ENCODE measurements at regions not wholly inside any gene's neighbourhood (a gene's known extent, or its start where the extent isn't known, plus 50 kb on each side); places are given as distances from the start of the nearest gene placed in this dataset.
A peak's percentile ranks its signal among the peaks of the same experiment; 100 is the strongest.

DNA sequence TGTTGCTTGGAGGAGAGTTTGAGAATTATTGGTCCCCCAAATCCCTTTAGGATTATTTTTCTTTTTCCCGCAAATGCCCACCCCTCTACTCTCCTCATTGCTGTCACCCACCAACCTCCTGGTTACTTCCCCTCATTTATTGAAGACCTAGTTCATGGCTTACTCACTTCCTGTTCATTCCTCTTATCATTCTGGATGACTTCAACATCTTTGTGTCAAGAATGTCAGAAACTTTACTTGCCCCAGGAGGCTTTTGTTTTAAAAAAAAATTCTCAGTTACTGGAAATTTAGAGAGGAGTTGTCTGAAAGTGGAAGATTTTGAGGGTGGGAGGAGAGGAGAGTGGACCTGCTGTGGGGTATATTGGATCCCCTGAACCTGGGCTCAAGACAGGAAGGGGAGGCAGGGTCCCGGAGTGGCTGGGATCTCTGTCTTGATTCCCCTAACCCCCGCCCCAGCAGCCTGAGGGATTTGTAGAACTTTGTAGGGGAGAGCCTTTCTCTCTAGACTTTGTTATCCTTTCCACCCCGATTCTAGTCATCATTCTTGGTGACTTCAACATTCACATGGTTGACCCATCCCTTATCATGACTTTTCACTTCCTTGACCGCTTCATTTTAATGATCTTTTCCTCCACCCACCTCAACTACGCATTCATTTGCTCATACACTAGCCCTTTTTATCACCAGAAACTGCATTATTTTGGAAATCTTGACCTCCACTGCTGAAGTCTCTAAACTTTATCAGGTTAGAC lies 69.9 kb upstream of the ESX1 start:
- ATAC-seq, result peak; percentile 12
- peak overlapping the region; percentile 59 for H3K4me2 ChIP-seq (ENCODE audit: low read length)

DNA sequence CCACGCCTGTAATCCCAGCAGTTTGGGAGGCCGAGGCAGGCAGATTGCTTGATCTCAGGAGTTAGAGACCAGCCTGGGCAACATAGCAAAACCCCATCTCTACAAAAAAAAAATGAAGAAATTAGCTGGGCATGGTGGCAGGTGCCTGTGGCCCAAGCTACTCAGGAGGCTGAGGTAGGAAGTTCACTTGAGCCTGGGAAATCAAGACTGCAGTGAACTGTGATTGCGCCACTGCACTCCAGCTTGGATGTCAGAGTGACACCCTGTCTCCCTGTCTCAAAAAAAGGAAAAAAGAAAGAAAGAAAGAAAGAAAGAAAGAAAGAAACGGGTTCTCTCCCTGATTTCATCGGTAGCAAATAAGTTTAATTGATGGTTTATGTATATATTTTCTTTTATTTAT lies 64.6 kb upstream of the ESX1 start:
- H3K27ac ChIP-seq (ENCODE audit: low read length), result peak overlapping the region; percentile 94
- POLR2A ChIA-PET (ENCODE audit: unreplicated experiment), result no interaction called here
- H3F3A ChIP-seq (ENCODE audit: low read length, unreplicated experiment), result peaks cover 11% of the 10 kb centered on the region
- intact Hi-C loops (cut with micrococcal nuclease), result no loop called here
- no peaks in the 10 kb centered on the region for H4K20me1 ChIP-seq (ENCODE audit: low read length)
- H3K36me3 ChIP-seq (ENCODE audit: low read depth, low read length), result no peaks in the 10 kb centered on the region
- no peak for ATAC-seq
- peak; percentile 17 for DNase-seq
- H2AFZ ChIP-seq (ENCODE audit: low read length), result no peak overlapping the region
- H3K9ac ChIP-seq (ENCODE audit: low read length), result peak overlapping the region; percentile 76
- H3K9me2 ChIP-seq (replicated peaks; ENCODE audit: low read length), result no peaks in the 10 kb centered on the region
- no TSS peak for BruUV-seq (replicated peaks)
- no peaks in the 10 kb centered on the region for H3K9me3 ChIP-seq (ENCODE audit: low read length)
- CTCF ChIA-PET, result interaction anchor here (0.9 kb wide), 2 partner anchors 17 to 349 kb away, joined by 3 to 4 read pairs; no protein-coding TSS in a partner anchor
- H3K4me3 ChIP-seq (ENCODE audit: low read length), result no peak overlapping the region; the same call in 1 of the 2 replicates
- H3K79me2 ChIP-seq (ENCODE audit: low read length), result no peaks in the 10 kb centered on the region
- H3K4me1 ChIP-seq (ENCODE audit: insufficient read depth, low read length), result peaks cover 55% of the 10 kb centered on the region
- peak overlapping the region; percentile 64 for H3K4me2 ChIP-seq (ENCODE audit: low read length)
- H3K27me3 ChIP-seq (ENCODE audit: low read length), result no peaks in the 10 kb centered on the region
- TF ChIP-seq EZH2phosphoT487 (IDR thresholded peaks at IDR 0.05; ENCODE audit: borderline replicate concordance, low read length) (no peak), EZH2 (IDR thresholded peaks at IDR 0.05; ENCODE audit: low read length, unreplicated experiment) (no peak)
- TF ChIP-seq, protein P1, sequence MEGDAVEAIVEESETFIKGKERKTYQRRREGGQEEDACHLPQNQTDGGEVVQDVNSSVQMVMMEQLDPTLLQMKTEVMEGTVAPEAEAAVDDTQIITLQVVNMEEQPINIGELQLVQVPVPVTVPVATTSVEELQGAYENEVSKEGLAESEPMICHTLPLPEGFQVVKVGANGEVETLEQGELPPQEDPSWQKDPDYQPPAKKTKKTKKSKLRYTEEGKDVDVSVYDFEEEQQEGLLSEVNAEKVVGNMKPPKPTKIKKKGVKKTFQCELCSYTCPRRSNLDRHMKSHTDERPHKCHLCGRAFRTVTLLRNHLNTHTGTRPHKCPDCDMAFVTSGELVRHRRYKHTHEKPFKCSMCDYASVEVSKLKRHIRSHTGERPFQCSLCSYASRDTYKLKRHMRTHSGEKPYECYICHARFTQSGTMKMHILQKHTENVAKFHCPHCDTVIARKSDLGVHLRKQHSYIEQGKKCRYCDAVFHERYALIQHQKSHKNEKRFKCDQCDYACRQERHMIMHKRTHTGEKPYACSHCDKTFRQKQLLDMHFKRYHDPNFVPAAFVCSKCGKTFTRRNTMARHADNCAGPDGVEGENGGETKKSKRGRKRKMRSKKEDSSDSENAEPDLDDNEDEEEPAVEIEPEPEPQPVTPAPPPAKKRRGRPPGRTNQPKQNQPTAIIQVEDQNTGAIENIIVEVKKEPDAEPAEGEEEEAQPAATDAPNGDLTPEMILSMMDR (conservative IDR thresholded peaks at IDR 0.05; ENCODE audit: low read depth, low read length), result no peak

More for the DNA sequence above, 69.9 kb upstream of the ESX1 start:
- H3K9me3 ChIP-seq (ENCODE audit: low read length), result no peaks in the 10 kb centered on the region
- no peaks in the 10 kb centered on the region for H3K9me2 ChIP-seq (replicated peaks; ENCODE audit: low read length)
- no peaks in the 10 kb centered on the region for H3F3A ChIP-seq (ENCODE audit: low read length, unreplicated experiment)
- H3K9ac ChIP-seq (ENCODE audit: low read length), result peak overlapping the region; percentile 20; the same call in 1 of the 2 replicates
- TF ChIP-seq, protein P1 (conservative IDR thresholded peaks at IDR 0.05; ENCODE audit: low read depth, low read length), result no peak
- TF ChIP-seq EZH2 (IDR thresholded peaks at IDR 0.05; ENCODE audit: low read length, unreplicated experiment) (no peak), EZH2phosphoT487 (IDR thresholded peaks at IDR 0.05; ENCODE audit: borderline replicate concordance, low read length) (no peak)
- H3K27me3 ChIP-seq (ENCODE audit: low read length), result no peaks in the 10 kb centered on the region
- intact Hi-C loops (cut with micrococcal nuclease), result no loop called here
- peaks cover 28% of the 10 kb centered on the region for H3K4me1 ChIP-seq (ENCODE audit: insufficient read depth, low read length)
- no TSS peak for BruUV-seq (replicated peaks)
- H3K79me2 ChIP-seq (ENCODE audit: low read length), result no peaks in the 10 kb centered on the region
- POLR2A ChIA-PET (ENCODE audit: unreplicated experiment), result no interaction called here
- no peaks in the 10 kb centered on the region for H3K36me3 ChIP-seq (ENCODE audit: low read depth, low read length)
- CTCF ChIA-PET, result no interaction called here
- no peak for DNase-seq
- peak overlapping the region; percentile 87 for H3K27ac ChIP-seq (ENCODE audit: low read length)
- H2AFZ ChIP-seq (ENCODE audit: low read length), result peak overlapping the region; percentile 12; the same call in 1 of the 2 replicates
- no peaks in the 10 kb centered on the region for H4K20me1 ChIP-seq (ENCODE audit: low read length)
- no peak overlapping the region for H3K4me3 ChIP-seq (ENCODE audit: low read length)
